HepG2 (cell line): ENCODE measurements at regions not wholly inside any gene's neighbourhood (a gene's known extent, or its start where the extent isn't known, plus 50 kb on each side); places are given as distances from the start of the nearest gene placed in this dataset.

ENCODE experiments used
- ETS1 ChIP-seq: sonication (generic); formaldehyde crosslinking; IDR thresholded peaks from 2 replicates; pipeline ENCODE4 v1.4.0; 2020; ENCODE audit warnings: missing genetic modification reagents
- MAFF ChIP-seq: IDR thresholded peaks from 2 replicates; pipeline ENCODE4 v1.6.1; 2011; ENCODE audit warnings: low read depth, low read length, improper control_type of control experiment
- MAFK ChIP-seq, 2 experiments: IDR thresholded peaks in 1 of 2; conservative IDR thresholded peaks in 1 of 2; 2 replicates each; pipeline ENCODE4 v1.6.1; 2011; ENCODE audit warnings: improper control_type of control experiment in 2 of 2, low read length in 2 of 2
- REST ChIP-seq, 2 experiments: IDR thresholded peaks; 2 replicates each; pipeline ENCODE4 v1.6.1; 2011 to 2012; ENCODE audit warnings: low read length in 2 of 2, borderline replicate concordance in 1 of 2, low read depth in 1 of 2, mild to moderate bottlenecking in 1 of 2, moderate library complexity in 1 of 2
- TEAD3 ChIP-seq: optimal IDR thresholded peaks from 2 replicates; pipeline ENCODE3; 2016; ENCODE audit warnings: borderline replicate concordance
- ZKSCAN1 ChIP-seq: fragments of 150-350 bp; IDR thresholded peaks from 2 replicates; pipeline ENCODE4 v1.6.1; 2014; ENCODE audit warnings: low read length
- ZNF3 ChIP-seq: IDR thresholded peaks from 2 replicates; pipeline ENCODE4 v1.7.0; 2017; ENCODE audit warnings: inconsistent platforms
- TF ChIP-seq, protein P1 (sequence below): sonication (generic); formaldehyde crosslinking; IDR thresholded peaks from 2 replicates; pipeline ENCODE4 v1.4.0; 2020; ENCODE audit warnings: mild to moderate bottlenecking, missing genetic modification reagents, borderline replicate concordance
- TF ChIP-seq, protein P2 (sequence below): sonication (generic); formaldehyde crosslinking; IDR thresholded peaks from 2 replicates; pipeline ENCODE4 v1.4.0; 2020; ENCODE audit warnings: missing genetic modification reagents, borderline replicate concordance
- TF ChIP-seq, protein P3 (sequence below): IDR thresholded peaks from 2 replicates; pipeline ENCODE4 v1.6.1; 2018; ENCODE audit warnings: missing genetic modification reagents

DNA sequence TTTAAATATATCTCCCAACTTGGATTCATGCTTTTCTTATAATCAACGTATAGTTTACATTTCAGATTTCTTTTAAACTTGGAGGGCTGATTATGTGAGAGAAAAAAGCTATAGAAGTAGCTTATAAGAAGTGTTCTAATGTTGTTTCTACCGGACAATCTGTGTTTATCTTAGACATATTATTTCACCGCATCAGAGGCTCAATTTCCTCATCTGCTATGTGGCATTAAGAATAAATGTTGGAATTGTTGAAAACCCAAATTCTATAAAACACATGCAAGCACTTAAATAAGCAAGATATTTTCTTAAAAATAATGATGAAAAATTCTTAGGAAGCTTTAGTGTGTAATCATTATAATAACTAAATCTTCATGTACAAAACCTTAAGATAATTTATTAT is 407.9 kb downstream of the HRH4 start:
- TF ChIP-seq, protein P1, sequence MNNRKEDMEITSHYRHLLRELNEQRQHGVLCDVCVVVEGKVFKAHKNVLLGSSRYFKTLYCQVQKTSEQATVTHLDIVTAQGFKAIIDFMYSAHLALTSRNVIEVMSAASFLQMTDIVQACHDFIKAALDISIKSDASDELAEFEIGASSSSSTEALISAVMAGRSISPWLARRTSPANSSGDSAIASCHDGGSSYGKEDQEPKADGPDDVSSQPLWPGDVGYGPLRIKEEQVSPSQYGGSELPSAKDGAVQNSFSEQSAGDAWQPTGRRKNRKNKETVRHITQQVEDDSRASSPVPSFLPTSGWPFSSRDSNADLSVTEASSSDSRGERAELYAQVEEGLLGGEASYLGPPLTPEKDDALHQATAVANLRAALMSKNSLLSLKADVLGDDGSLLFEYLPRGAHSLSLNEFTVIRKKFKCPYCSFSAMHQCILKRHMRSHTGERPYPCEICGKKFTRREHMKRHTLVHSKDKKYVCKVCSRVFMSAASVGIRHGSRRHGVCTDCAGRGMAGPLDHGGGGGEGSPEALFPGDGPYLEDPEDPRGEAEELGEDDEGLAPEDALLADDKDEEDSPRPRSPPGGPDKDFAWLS (CRISPR knock-in tag), result no peak
- TF ChIP-seq TEAD3 (CRISPR knock-in tag), result no peak
- TF ChIP-seq ZKSCAN1, result no peak
- TF ChIP-seq, protein P2, sequence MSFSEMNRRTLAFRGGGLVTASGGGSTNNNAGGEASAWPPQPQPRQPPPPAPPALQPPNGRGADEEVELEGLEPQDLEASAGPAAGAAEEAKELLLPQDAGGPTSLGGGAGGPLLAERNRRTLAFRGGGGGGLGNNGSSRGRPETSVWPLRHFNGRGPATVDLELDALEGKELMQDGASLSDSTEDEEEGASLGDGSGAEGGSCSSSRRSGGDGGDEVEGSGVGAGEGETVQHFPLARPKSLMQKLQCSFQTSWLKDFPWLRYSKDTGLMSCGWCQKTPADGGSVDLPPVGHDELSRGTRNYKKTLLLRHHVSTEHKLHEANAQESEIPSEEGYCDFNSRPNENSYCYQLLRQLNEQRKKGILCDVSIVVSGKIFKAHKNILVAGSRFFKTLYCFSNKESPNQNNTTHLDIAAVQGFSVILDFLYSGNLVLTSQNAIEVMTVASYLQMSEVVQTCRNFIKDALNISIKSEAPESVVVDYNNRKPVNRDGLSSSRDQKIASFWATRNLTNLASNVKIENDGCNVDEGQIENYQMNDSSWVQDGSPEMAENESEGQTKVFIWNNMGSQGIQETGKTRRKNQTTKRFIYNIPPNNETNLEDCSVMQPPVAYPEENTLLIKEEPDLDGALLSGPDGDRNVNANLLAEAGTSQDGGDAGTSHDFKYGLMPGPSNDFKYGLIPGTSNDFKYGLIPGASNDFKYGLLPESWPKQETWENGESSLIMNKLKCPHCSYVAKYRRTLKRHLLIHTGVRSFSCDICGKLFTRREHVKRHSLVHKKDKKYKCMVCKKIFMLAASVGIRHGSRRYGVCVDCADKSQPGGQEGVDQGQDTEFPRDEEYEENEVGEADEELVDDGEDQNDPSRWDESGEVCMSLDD, result no peak
- no peak for TF ChIP-seq ZNF3 (CRISPR knock-in tag)
- TF ChIP-seq REST (IDR thresholded peaks at IDR 0.05; ENCODE audit: borderline replicate concordance in 1 of 2, low read depth in 1 of 2, low read length in 2 of 2), result no peak
- no peak for TF ChIP-seq ETS1 (CRISPR knock-in tag)
- TF ChIP-seq MAFK (conservative IDR thresholded peaks at IDR 0.05 in 1 of 2, IDR thresholded peaks at IDR 0.05 in 1 of 2; ENCODE audit: low read length in 2 of 2), result no peak
- TF ChIP-seq, protein P3, sequence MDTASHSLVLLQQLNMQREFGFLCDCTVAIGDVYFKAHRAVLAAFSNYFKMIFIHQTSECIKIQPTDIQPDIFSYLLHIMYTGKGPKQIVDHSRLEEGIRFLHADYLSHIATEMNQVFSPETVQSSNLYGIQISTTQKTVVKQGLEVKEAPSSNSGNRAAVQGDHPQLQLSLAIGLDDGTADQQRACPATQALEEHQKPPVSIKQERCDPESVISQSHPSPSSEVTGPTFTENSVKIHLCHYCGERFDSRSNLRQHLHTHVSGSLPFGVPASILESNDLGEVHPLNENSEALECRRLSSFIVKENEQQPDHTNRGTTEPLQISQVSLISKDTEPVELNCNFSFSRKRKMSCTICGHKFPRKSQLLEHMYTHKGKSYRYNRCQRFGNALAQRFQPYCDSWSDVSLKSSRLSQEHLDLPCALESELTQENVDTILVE, result no peak
- TF ChIP-seq MAFF, result no peak
